Activated CD8-positive, alpha-beta memory T cell treated with anti-CD3 and anti-CD28 coated beads, Interleukin-2, amount 50 U/mL, for 24 hours (primary cell): ENCODE measurements at regions not wholly inside any gene's neighbourhood (a gene's known extent, or its start where the extent isn't known, plus 50 kb on each side); places are given as distances from the start of the nearest gene placed in this dataset.

ENCODE experiments used
- DNase-seq: peaks from one replicate; pipeline ENCODE4 v3.0.0-alpha.2; 2020; ENCODE audit errors: extremely low read depth

DNA sequence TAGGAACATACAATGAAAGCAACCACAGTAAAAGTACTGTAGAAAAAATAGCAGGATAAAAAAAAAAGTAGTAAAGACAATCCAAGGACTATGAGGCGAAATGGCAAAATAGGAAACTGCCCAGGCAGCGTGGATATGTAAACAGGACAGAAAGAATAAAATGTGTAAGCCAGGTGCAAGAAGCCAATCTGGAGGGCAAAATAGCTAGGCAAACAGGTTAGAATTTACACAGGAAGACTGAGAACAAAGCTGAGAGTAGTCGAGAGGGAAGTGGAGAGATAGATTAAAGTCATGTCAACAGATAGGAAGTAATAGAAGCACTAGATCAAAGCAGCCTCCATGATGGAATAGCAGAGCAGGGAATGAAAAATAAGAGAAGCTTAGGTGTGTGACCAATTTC is 124.2 kb upstream of the B3GALT2 start:
- no peak for DNase-seq

DNA sequence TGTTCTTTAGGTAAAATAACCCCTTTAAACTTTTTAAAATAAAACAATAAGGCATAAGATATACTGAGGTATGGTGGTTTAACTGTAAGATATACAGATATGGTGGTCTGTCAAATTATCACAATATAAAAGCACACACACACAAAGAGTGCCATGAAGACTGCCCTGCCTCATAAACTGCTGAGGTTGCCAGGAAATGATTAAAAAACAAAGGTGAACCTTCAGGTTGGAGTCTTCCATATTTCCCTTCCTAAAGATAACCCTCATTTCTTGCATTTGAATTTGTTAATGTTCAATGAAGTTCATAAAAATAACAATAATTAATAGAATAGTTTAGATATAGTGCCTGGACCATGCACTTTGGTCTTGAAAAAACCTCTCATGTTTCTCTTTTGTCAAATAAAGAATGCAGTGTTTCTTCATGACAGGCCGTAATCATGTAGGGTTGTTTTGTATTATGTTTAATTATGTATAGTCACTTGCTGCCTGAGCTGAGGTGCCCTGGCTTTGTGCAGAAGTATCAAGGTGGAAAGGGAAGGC is 123.6 kb upstream of the B3GALT2 start:
- DNase-seq = no peak

DNA sequence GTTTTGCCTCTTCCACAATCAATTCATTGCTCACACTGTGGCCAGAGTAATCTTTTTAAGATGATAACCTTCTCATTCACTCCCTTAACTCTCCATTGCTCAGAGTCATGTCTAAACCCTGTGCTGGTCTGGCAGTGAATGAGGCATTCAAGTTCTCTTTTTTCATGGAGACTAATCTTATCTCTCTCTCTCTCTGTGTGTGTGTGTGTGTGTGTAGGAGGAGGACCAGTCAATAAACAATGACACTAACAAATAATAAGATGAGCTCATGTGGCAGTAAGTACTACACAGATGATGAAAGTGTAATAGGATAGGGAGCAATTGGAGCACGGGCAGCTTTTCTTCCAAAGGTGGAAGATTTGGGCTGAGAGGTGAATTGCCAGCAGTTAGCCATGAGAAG is 122.0 kb upstream of the B3GALT2 start:
- no peak for DNase-seq

DNA sequence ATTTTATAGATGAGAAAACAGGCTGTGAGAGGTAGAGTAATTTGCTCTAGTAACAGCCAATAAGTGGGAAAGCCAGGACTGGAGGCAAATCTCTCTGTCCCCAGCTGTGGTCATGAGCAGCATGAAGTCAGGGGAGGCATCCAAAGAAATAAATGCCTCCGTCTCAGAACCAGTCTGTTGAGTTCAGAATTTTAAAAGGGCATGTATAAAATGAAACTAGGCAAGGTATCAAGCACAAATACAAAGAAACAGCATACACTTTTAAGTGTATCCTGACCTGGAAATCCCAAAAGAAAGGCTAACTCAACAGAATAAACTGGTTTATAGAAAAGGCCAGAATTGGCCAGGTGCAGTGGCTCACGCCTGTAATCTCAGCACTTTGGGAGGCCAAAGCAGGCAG is 120.0 kb upstream of the B3GALT2 start:
- no peak for DNase-seq
